GM18502 (cell line): ENCODE measurements at regions not wholly inside any gene's neighbourhood (a gene's known extent, or its start where the extent isn't known, plus 50 kb on each side); places are given as distances from the start of the nearest gene placed in this dataset.
"Not testable (repeated sequence)": the region's sequence is repeated elsewhere in the genome, so short reads cannot be mapped to it uniquely, and the experiment has no call there.

Experiments used
- ATAC-seq: cut with Tn5 transposase; IDR thresholded peaks from one replicate; pipeline ENCODE4 v1.9.1; 2021; ENCODE audit warnings: mild to moderate bottlenecking; ENCODE audit not compliant: unreplicated experiment, poor library complexity

- not testable (repeated sequence) for ATAC-seq
Measured at GRCh38 chr13:27363637-27364036, 60.8 kb upstream of the GTF3A start.

GRCh38 chr13:27367570-27367969, 56.8 kb upstream of the GTF3A start:
- no peak for ATAC-seq

- no peak for ATAC-seq
Measured at GRCh38 chr13:27370305-27370872, 54.0 kb upstream of the GTF3A start.

GRCh38 chr13:27371932-27372331, 52.5 kb upstream of the GTF3A start:
- no peak for ATAC-seq

- no peak for ATAC-seq
Measured at GRCh38 chr13:27372896-27373295, 51.5 kb upstream of the GTF3A start.

GRCh38 chr13:27374126-27374613, 50.2 kb upstream of the GTF3A start:
- no peak for ATAC-seq
